NCI-H524 (cell line): ENCODE measurements at regions not wholly inside any gene's neighbourhood (a gene's known extent, or its start where the extent isn't known, plus 50 kb on each side); places are given as distances from the start of the nearest gene placed in this dataset.
A peak's percentile ranks its signal among the peaks of the same experiment; 100 is the strongest.

Experiments used
- DNase-seq, 2 experiments: peaks; one replicate each; lab custom pipeline; 2025; lab: John Stamatoyannopoulos, UW

GRCh38 chr2:58562276-58562675, 321.2 kb upstream of the FANCL start:
- DNase-seq, result no peak

DNA sequence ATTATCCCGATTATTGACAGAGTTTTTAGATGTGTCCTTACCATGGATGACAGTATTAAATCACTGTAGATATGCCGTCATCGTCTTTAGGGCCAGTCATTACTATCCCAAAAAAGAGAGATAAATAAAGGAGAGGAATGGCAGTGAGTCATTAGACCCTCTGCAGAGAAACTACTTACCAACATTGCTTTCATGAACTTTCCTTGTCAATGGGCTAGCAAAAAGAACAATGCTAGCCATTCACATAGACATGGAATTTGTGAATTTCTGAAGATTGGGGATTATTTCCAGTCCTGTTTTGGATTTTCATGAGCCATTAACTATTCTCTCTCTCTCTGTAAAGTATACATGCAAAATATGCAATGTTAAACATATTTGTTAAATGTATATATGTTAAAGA, 319.4 kb upstream of the FANCL start:
- DNase-seq, result no peak

DNA sequence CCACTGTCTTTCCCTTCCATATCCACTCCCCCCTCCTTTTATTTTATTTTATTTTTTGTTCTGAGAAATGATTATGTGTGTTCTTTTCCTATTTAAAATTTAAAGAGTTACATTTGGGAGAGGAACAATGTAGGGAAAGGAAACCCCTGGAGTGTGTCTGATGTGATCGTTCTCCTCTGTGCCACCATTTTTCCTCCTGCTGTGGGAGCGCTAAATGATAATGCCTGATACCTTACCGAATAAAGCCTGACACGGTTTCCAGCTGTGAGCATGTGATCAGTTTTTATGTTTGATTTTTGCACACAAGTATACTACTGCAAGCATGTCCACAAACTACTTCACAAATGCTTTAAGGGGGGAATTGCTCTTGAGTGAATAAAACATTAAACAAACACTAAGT, 317.8 kb upstream of the FANCL start:
- no peak for DNase-seq

GRCh38 chr2:58557176-58557575, 316.1 kb upstream of the FANCL start:
- DNase-seq, result peak; percentile 84 to 90

- DNase-seq, result peak in 1 of 2 experiments; percentile 30
Measured at GRCh38 chr2:58553937-58554336, 312.8 kb upstream of the FANCL start.

GRCh38 chr2:58553522-58553921, 312.4 kb upstream of the FANCL start:
- DNase-seq, result no peak

DNA sequence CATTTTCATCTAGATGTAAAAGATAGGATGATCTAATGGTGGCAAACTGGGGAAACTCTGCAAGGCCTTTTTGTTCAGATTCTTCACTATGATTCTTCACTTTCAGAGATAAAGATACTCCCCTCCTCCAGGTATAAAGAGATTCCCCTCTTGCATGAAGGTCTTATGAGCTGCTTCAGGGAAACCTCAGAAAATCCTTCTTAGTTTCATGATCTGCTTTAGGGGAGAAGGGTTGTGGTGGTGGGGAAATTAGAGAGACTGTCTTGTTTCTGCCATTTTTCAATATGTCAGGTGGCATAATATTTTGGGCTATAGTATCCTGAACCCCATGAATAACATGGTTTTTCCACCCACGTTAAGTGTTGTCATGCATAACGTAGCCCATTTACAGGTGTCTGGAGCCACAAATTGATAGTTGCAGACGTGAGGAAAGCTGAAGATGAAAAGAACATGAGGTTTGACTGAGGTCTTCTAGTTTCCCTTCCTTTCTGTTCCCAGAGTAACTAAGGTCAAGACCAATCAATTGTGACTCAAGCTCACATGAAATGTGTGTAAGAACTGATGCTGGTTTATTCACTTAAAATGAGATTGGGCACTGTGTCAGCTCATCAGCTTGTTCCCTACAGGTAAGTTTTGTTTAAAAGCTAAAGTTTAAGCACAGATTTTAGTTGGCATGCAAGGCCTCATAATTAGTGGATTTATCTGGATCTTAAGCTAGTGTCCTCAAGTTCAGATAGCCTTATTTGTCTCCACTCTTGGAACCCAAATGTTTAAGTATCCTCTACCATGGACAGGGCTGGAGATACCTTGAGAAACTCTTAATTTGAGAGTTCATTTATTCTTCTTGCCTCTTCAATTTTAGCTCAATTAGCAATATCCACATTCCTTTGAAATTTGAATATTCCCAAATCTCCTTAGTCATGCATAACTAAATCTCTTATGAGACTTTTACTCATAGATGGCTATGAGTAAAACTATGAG, 304.5 kb upstream of the FANCL start:
- DNase-seq, result no peak

- DNase-seq, result peak; percentile 3 to 79
Measured at GRCh38 chr2:58543442-58543841, 302.3 kb upstream of the FANCL start.

DNA sequence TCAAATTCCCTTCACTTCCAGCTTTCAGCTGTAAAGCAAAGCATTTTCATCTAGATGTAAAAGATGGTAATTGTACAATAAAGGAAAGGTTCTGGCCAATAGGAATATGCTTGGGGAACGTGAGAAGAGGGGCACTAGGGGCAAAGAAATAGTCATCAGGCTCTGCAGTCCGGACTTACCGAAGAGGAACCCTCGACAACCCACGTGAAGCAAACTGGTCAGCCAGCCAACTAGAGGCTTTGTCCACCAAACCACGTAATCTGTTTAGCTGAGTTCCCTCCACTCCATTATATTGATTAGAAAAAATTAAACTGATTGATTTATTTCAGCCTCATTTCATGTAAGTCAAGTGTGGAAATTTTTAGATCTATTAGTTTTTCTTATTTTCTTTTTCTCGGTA, 300.4 kb upstream of the FANCL start:
- no peak for DNase-seq

DNA sequence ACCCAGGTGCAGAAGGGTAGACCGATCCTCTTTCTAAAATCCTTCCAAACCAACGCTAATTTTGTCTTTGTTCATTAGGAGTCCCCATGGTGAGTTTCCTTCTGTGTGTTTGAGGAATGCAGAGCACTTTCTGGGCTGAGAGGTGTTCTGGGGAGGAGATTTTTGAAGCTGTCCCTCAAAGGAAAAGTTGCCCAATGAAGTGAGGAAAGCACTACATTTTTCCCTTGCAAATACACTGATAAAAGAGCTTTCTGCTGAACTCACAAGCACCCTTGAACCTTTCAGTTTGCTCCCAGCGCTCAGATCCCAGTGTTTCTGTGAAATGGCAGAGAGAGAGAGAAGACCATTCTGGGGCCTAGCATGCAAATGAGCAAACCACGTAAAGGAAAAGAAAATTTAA, 299.6 kb upstream of the FANCL start:
- DNase-seq, result no peak

DNA sequence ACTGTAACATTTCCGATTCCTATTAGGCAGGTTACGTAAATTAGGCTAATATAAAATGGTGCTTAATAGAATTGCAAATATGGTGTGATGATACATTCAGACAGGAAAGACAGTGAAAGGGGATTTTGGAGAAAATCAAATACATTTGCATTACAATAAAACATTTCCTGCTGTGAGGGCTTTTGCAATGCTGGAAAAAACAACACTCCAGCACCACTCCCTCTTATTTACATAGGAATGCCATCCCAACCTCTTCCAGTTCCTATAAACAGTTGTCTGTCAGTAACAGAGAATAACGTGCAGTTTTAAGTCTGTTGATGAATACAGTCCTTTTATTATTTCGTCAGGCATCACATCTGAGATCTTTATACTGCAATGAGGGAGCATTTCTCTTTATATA, 298.8 kb upstream of the FANCL start:
- peak in 1 of 2 experiments; percentile 49 for DNase-seq

GRCh38 chr2:58535990-58536389, 294.9 kb upstream of the FANCL start:
- DNase-seq, result peak; percentile 28 to 30

DNA sequence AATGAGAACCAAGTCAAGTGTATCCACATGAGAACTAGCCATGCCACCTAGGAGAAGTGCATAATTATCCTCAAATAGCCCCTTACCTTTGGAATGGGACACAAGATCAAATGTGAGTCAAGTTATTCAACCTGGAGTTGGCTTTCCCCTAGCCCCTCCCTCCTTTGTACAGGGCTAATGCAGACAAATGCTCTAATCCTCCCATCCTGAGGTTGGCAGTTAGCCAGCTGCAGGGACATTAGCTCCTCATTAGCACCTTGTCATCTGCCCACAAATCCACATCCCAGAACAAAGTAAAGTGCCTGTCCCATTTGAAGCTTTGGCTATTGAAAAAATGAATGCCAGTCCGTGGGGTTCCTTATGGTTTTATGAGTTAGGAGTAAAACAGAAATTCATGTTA, 294.1 kb upstream of the FANCL start:
- DNase-seq, result peak; percentile 99

GRCh38 chr2:58533376-58533775, 292.3 kb upstream of the FANCL start:
- DNase-seq, result no peak

DNA sequence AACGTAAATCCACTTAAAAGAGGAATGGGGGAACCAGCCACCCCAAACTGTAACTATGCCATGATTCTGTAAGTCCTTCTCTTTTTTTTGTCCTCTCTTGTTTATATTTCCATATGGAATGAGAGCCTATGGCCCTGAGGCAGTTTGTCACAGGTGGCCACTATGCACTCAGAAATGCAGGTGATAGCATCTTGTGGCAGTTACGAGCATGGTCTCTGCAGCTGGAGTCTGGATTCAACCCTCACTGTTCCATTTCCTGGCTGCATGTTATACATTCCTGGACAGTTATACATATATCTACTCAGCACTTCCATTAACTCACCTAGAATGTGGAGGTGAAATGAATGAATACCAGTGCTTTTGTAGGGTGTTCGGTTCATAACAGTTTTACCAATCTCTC, 291.5 kb upstream of the FANCL start:
- DNase-seq, result no peak

GRCh38 chr2:58527647-58528046, 286.5 kb upstream of the FANCL start:
- DNase-seq, result no peak

GRCh38 chr2:58521803-58522554, 280.9 kb upstream of the FANCL start:
- DNase-seq, result peak; percentile 72

DNA sequence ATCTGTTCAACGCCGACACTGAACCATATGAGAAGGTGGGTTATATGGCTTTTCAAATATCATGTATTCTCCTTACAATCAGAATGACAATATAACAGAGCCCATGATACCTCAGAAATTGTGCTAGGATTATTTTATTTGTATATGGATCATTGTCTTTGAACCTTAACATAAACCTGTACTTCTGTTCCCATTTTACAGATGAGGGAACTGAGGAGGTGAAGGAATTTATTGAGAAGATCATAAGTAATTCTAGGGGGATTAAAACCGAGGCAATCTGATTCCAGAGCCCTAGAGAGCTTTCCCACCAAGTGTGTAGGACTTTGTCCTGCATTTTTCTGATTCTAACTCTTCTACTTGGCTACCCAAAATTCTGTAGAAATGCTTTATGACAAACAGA, 279.8 kb upstream of the FANCL start:
- DNase-seq, result no peak

- DNase-seq, result no peak
Measured at GRCh38 chr2:58517881-58518280, 276.8 kb upstream of the FANCL start.

DNA sequence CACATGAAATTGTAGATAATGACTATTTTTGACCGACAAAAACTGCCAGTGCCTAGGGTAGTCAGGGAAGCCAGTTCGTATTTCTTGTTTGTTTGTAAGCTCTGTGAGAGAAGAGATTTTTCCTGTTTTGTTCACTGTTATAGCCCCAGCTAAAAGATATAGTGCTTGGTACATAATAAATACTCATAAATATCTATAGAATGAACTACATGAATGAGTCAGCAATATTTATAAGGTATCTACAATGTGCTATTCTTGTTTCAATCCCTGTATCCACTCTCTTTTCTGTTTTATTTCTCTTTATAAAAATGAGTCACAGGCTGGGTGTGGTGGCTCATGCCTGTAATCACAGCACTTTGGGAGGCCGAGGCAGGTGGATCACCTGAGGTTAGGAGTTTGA, 275.6 kb upstream of the FANCL start:
- no peak for DNase-seq

DNA sequence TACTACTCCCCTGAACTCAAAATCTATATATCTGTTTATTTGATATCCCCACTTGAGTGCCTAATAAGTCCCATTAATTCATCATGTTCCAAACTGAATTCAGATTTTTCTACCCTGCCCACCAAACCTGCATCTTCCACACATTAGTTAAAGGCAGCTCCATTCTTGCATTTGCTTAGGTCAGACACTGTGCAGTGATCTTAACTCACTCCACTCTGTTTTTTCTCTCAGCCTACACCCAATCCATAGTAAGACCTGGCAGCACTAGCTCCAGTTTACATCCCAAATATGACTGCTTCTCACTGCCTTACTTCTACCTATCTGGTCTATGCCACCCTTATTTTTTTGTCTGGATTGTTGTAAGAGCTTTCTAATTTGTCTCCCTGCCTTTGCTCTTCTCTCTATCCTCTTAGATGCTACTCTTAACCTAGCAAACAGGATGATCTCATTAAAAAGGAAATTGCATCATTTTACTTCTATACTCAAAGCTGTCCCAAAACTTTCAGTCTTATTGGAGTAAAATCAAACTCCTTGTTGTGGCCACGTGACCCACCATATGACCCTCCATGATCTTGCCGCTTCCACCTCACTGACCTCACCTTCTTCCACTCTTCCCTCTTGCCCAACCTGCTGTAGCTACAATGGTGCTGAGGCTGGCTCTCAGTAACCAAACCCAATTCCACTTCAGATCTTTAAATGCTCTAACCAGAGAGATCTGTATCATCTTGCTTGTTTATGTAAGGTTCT, 274.9 kb upstream of the FANCL start:
- no peak for DNase-seq

GRCh38 chr2:58514252-58514651, 273.1 kb upstream of the FANCL start:
- DNase-seq, result no peak
